Thyroid gland (tissue), 4 donors: ENCODE measurements at regions not wholly inside any gene's neighbourhood (a gene's known extent, or its start where the extent isn't known, plus 50 kb on each side); places are given as distances from the start of the nearest gene placed in this dataset.
"Not testable (repeated sequence)": the region's sequence is repeated elsewhere in the genome, so short reads cannot be mapped to it uniquely, and the experiment has no call there.

Source experiments
- DNase-seq, 2 donors: peaks; one replicate each; pipeline ENCODE4 v3.0.0-alpha.2; 2019
- H3K27ac ChIP-seq, 3 donors: fragments of 200-600 bp; sonication (generic); 1 replicate in 2 of 3; 2 replicates in 1 of 3; pipeline ENCODE4 v1.5.1; 2016 to 2019; ENCODE audit warnings: mild to moderate bottlenecking in 1 of 3, moderate library complexity in 1 of 3
- H3K27me3 ChIP-seq: fragments of 200-600 bp; sonication (generic); one replicate; pipeline ENCODE4 v1.5.1; 2019
- H3K36me3 ChIP-seq, 2 donors: fragments of 200-600 bp; sonication (generic); one replicate each; pipeline ENCODE4 v1.5.1; 2016 to 2019
- H3K4me1 ChIP-seq, 2 donors: fragments of 200-600 bp; sonication (generic); one replicate each; pipeline ENCODE4 v1.5.1; 2017 to 2019
- H3K4me3 ChIP-seq, 3 donors: fragments of 200-600 bp; sonication (generic); replicated peaks in 1 of 3; 1 replicate in 2 of 3; 2 replicates in 1 of 3; pipeline ENCODE4 v1.5.1; 2016; ENCODE audit warnings: mild to moderate bottlenecking in 1 of 3
- H3K9me3 ChIP-seq: fragments of 200-600 bp; sonication (generic); one replicate; pipeline ENCODE4 v1.5.1; 2017
- POLR2A ChIP-seq, 2 donors: fragments of 450-650 bp; IDR thresholded peaks; one replicate each; pipeline ENCODE4 v1.6.1; 2017; ENCODE audit warnings: antibody characterized with exemption in 2 of 2, mild to moderate bottlenecking in 2 of 2, moderate library complexity in 1 of 2
- WGBS, 2 donors: methylation state at CpG; one replicate each; pipeline ENCODE4 v1.1.5; 2017; 5-methylcytosine and 5-hydroxymethylcytosine counted together
- intact Hi-C: fragments of 100-400 bp; cut with DNase I; formaldehyde crosslinking; loops from one replicate; pipeline ENCODE4 v1.15.1; 2023
- TF ChIP-seq, protein P1 (sequence below), 6 experiments: fragments of 200-600 bp in 3 of 6; fragments of 450-650 bp in 3 of 6; sonication (generic) in 3 of 6; IDR thresholded peaks; one replicate each; pipeline ENCODE4 v1.5.1; 2016 to 2019; ENCODE audit warnings: antibody characterized with exemption in 6 of 6, mild to moderate bottlenecking in 2 of 6, inconsistent platforms in 1 of 6, moderate library complexity in 1 of 6

DNA sequence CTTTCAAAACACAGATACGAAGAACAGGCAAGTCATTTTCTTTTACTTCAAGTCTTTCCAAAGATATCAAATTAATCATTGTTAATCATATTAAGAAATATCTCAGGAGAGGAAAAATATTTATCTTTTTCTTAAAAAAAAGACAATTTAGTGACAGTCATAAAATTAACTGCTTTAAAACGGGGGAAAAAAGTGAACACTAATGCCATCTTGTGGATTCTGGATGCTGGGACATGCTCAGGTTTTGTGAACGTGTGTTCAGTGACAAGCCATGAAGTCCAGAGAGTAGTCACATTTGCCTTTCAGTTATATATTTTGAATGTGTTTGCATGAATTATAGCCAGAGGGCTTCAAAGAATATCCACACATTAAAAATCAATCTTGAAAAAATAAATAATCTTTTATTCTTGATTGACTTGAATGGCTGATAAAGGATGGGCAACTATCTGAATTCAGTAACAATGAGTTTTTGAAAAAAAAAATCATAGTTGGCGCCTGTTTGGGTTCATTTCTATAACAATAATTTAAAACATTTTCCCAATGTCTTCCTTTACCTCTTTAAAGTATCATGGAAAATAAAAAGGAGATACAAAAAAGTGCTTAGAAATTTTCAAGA is 74.7 kb upstream of the NOX3 start:
- intact Hi-C loops, result no loop called here
- 48 to 49% methylated on average over 4 of the region's 4 CpGs for WGBS, 2 donors
- no peak for TF ChIP-seq POLR2A (IDR thresholded peaks at IDR 0.05)
- TF ChIP-seq, protein P1, sequence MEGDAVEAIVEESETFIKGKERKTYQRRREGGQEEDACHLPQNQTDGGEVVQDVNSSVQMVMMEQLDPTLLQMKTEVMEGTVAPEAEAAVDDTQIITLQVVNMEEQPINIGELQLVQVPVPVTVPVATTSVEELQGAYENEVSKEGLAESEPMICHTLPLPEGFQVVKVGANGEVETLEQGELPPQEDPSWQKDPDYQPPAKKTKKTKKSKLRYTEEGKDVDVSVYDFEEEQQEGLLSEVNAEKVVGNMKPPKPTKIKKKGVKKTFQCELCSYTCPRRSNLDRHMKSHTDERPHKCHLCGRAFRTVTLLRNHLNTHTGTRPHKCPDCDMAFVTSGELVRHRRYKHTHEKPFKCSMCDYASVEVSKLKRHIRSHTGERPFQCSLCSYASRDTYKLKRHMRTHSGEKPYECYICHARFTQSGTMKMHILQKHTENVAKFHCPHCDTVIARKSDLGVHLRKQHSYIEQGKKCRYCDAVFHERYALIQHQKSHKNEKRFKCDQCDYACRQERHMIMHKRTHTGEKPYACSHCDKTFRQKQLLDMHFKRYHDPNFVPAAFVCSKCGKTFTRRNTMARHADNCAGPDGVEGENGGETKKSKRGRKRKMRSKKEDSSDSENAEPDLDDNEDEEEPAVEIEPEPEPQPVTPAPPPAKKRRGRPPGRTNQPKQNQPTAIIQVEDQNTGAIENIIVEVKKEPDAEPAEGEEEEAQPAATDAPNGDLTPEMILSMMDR (IDR thresholded peaks at IDR 0.05), result peak; percentile 20 to 70 (median 47)
- Histone ChIP-seq H3K4me1 (no peaks in the 10 kb centered on the region), H3K9me3 (no peaks in the 10 kb centered on the region), H3K27me3 (no peaks in the 10 kb centered on the region), H3K27ac (no peak overlapping the region), H3K4me3 (no peak overlapping the region), H3K36me3 (no peaks in the 10 kb centered on the region)
- no peak for DNase-seq

DNA sequence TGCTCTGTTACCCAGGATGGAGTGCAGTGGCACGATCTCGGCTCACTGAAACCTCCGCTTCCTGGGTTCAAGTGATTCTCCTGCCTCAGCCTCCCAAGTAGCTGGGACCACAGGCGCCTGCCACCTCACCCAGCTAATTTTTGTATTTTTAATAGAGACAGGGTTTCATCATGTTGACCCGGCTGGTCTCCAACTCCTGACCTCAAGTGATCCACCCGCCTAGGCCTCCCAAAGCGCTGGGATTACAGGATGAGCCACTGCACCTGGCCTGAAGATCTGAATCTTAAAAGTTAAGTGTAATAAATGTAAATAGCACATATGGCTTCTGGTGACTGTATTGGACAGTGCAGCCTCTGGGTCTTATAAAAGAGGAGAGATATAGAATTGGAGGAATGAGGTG is 74.2 kb upstream of the NOX3 start:
- intact Hi-C loops, result loop anchor here (5.0 kb wide), 1 partner anchor 203 kb away; no protein-coding TSS in a partner anchor
- not testable (repeated sequence) for H3K27ac ChIP-seq, DNase-seq, H3K36me3 ChIP-seq, H3K27me3 ChIP-seq, H3K4me1 ChIP-seq, H3K9me3 ChIP-seq, H3K4me3 ChIP-seq
- 95% methylated on average over 7 of the region's 7 CpGs for WGBS, 2 donors

DNA sequence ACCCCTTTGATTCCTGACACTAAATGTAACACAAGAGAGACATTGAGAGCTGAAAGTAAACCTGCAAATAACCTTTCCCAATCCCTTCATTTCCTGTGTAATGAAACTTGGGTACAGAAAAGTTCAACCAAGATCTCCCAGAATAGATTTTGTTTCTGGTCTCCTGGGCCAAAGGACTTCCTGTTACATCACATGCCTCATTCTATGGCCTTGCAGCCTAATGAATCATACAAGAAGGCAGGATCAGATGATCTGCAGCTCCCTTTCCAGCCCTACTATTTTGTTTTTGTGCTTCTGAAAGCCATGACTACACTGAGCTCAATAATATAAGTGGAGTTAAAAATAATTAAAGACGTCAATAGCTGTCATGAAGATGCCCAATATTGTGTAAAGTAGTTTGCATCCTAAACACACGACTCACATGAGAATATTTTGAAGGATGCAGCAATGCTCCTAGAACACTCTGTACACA is 73.4 kb upstream of the NOX3 start:
- Histone ChIP-seq H3K4me1 (no peaks in the 10 kb centered on the region), H3K9me3 (no peaks in the 10 kb centered on the region), H3K36me3 (no peaks in the 10 kb centered on the region), H3K27me3 (no peaks in the 10 kb centered on the region), H3K4me3 (no peak overlapping the region), H3K27ac (no peak overlapping the region)
- 78 to 80% methylated on average over 2 of the region's 2 CpGs for WGBS, 2 donors
- TF ChIP-seq, protein P1 (IDR thresholded peaks at IDR 0.05), result no peak
- TF ChIP-seq POLR2A (IDR thresholded peaks at IDR 0.05), result no peak
- DNase-seq, result no peak
- intact Hi-C loops, result loop anchor here (5.0 kb wide), 1 partner anchor 202 kb away; no protein-coding TSS in a partner anchor

DNA sequence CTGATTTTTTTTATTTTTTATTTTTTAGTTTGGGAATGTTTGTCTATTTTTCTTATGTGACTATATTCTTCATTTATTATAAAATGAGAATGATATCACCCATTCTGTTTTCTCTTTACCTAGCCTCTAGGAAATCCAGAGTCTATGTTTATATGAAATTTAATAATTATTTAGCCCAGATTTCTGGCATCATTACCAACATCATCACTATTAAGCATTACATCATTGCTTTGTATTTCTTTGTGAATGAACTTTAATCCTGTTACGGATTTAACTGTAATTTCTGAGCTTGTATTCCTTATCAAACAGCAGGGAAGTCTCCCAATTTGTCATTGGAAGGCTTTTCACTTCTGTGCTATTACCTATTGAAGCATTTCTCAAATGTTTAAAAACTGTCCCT is 72.7 kb upstream of the NOX3 start:
- Histone ChIP-seq H3K27ac (no peak overlapping the region), H3K4me3 (no peak overlapping the region), H3K27me3 (no peaks in the 10 kb centered on the region), H3K9me3 (no peaks in the 10 kb centered on the region), H3K36me3 (no peaks in the 10 kb centered on the region), H3K4me1 (no peaks in the 10 kb centered on the region)
- DNase-seq, result no peak
- intact Hi-C loops, result loop anchor here (5.0 kb wide), 1 partner anchor 201 kb away; no protein-coding TSS in a partner anchor
- TF ChIP-seq POLR2A (IDR thresholded peaks at IDR 0.05), result no peak
- TF ChIP-seq, protein P1 (IDR thresholded peaks at IDR 0.05), result no peak
- 90 to 98% methylated on average over 1 of the region's 1 CpG for WGBS, 2 donors

DNA sequence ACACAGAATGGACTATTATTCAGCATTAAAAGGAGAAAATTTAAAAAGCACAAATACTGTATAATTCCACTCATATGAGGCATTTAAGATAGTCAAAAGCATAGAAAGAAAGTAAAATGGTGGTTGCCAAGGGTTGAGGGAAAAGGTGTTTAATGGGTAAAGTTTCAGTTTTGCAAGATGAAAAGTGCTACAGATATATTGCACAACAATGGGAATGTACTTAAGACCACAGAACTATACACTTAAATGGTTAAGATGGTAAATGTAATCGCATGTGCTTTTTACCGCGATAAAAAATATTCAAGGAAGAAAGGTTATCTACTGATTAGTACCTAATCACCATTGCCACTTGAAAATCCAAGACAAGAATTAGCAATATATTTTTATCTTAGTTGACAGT is 71.8 kb upstream of the NOX3 start:
- intact Hi-C loops, result loop anchor here (5.0 kb wide), 1 partner anchor 200 kb away; no protein-coding TSS in a partner anchor
- whole genome bisulfite sequencing, 2 donors, result 94 to 95% methylated on average over 3 of the region's 3 CpGs
- no peaks in the 10 kb centered on the region for H3K36me3 ChIP-seq
- H3K4me3 ChIP-seq, result no peak overlapping the region
- no peaks in the 10 kb centered on the region for H3K27me3 ChIP-seq
- H3K4me1 ChIP-seq, result no peaks in the 10 kb centered on the region
- no peak for DNase-seq
- no peak overlapping the region for H3K27ac ChIP-seq
- TF ChIP-seq, protein P1 (IDR thresholded peaks at IDR 0.05), result no peak
- no peak for TF ChIP-seq POLR2A (IDR thresholded peaks at IDR 0.05)
- no peaks in the 10 kb centered on the region for H3K9me3 ChIP-seq
